Omental fat pad (tissue), 3 donors: ENCODE measurements at regions not wholly inside any gene's neighbourhood (a gene's known extent, or its start where the extent isn't known, plus 50 kb on each side); places are given as distances from the start of the nearest gene placed in this dataset.

Experiments
- ATAC-seq: fragments of 150-250 bp; one replicate; pipeline ENCODE4 v1.9.1; 2016; ENCODE audit warnings: mild to moderate bottlenecking, moderate library complexity; ENCODE audit not compliant: low FRiP score
- DNase-seq: peaks from one replicate; pipeline ENCODE4 v3.0.0-alpha.2; 2019; ENCODE audit warnings: low spot score
- TF ChIP-seq, protein P1 (sequence below), 3 donors: fragments of 450-650 bp; IDR thresholded peaks; one replicate each; pipeline ENCODE4 v1.5.1; 2016 to 2017; ENCODE audit warnings: antibody characterized with exemption in 3 of 3, mild to moderate bottlenecking in 3 of 3, moderate library complexity in 2 of 3

- no peak for ATAC-seq
- DNase-seq, result no peak
- TF ChIP-seq, protein P1, sequence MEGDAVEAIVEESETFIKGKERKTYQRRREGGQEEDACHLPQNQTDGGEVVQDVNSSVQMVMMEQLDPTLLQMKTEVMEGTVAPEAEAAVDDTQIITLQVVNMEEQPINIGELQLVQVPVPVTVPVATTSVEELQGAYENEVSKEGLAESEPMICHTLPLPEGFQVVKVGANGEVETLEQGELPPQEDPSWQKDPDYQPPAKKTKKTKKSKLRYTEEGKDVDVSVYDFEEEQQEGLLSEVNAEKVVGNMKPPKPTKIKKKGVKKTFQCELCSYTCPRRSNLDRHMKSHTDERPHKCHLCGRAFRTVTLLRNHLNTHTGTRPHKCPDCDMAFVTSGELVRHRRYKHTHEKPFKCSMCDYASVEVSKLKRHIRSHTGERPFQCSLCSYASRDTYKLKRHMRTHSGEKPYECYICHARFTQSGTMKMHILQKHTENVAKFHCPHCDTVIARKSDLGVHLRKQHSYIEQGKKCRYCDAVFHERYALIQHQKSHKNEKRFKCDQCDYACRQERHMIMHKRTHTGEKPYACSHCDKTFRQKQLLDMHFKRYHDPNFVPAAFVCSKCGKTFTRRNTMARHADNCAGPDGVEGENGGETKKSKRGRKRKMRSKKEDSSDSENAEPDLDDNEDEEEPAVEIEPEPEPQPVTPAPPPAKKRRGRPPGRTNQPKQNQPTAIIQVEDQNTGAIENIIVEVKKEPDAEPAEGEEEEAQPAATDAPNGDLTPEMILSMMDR (IDR thresholded peaks at IDR 0.05), result no peak
Observed at GRCh38 chr6:84362193-84362821, 134.9 kb upstream of the CEP162 start.

DNA sequence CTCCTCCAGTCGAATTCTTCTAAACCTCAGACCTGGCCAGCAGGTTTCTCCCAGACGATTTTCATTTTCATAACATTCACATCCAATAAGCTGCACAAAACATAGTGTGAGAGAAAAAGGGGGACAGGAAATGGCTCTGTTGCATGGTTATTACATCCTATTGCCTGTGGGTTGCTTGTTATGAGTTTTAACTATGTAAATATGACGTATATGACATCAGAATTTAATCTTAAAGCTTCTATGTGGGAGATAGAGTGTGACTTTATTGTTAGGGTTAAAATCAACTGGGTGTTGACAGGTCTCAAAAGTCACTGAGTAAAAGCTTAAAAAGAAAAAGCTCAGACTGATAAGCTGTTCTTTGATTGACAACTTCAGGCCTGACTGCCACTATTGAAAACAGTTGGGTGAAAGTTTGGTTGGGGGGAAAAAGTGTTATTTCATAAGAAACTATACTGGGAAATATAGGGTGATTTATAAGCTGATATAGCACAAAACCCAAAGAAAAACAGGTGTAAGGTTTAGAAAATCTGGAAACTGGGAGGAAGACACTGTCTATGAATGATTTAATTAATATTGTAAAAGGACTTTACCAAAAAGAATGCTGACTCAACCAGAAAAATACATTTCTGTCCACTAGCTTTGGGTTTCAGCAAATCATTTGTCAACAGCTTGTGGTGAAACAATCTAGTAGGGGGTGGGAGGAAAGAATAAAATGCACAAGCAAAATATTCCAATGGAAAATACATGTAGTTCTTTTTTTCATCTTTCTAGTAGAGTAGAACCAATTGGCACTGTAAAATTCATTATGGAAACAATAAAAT lies 134.1 kb upstream of the CEP162 start:
- ATAC-seq (no peak), DNase-seq (no peak)
- TF ChIP-seq, protein P1 (IDR thresholded peaks at IDR 0.05), result no peak

- ATAC-seq (no peak), DNase-seq (no peak)
- TF ChIP-seq, protein P1 (IDR thresholded peaks at IDR 0.05), result no peak
Observed at GRCh38 chr6:84360039-84360438, 132.6 kb upstream of the CEP162 start.

DNA sequence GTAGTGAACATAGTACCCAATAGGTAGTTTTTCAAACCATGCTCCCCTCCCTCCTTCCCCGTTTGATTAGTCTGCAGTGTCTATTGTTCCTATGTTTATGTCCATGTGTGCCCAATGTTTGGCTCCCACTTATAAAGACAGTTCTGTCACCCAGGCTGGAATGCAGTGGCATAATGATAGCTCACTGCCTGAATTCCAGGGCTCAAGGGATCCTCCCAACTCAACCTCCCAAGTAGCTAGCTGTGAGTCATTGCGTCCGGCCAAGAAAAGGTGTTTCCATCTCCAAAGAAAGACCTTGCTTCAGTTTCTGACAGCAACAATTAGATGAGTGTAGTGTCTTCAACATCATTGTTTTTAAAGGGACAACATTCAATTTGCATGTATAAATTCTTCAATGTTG lies 131.1 kb upstream of the CEP162 start:
- no peak for ATAC-seq
- TF ChIP-seq, protein P1 (IDR thresholded peaks at IDR 0.05), result no peak
- DNase-seq, result no peak

DNA sequence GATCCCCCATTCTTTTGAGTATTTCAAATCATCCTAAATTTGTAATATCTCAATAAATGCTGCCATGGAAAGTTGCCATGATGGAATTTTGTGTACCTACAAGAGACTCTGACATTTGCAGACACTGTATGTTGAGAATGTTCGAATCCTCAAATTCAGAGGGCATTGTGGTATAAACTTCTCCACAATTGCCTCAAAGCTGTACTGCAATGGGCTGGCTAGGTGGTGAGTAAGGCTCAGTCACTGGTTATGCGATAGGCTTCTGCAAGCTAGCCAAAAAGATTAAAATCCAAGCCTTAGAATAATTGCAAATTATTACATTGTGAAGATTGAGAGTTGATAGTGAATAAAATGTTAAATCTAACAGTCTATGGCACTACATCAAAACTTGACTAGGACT lies 130.2 kb upstream of the CEP162 start:
- TF ChIP-seq, protein P1 (IDR thresholded peaks at IDR 0.05), result no peak
- ATAC-seq, result no peak
- DNase-seq, result no peak

DNA sequence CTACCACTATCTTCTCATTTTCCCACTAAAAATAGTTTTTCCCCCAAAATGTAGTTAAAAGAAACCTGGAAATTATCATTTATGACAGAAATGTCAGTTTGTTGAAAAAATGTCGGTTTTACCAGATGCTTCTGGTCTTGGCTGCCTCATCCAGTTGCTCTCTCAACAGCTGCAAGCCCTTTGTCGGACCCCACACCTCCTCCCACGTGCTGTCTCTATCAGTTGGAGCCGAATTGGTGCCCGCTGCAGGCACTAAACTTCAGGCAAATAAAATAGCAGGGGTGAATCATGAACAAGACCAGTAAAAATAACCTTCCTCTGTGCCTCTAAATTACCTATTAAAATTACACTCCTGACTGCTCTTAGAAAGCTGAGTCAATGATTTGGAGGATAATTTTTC lies 129.5 kb upstream of the CEP162 start:
- ATAC-seq (no peak), DNase-seq (no peak)
- TF ChIP-seq, protein P1 (IDR thresholded peaks at IDR 0.05), result no peak
